Type B pancreatic cell (in vitro differentiated cells): ENCODE measurements at regions not wholly inside any gene's neighbourhood (a gene's known extent, or its start where the extent isn't known, plus 50 kb on each side); places are given as distances from the start of the nearest gene placed in this dataset.

Experiments used
- DNase-seq: peaks from one replicate; pipeline ENCODE4 v3.0.0; 2021; ENCODE audit warnings: mixed read lengths; ENCODE audit not compliant: unreplicated experiment; ENCODE audit errors: extremely low spot score
- H3K27ac Mint-ChIP-seq: 2 replicates; pipeline ENCODE4 v1.8.0; 2021; ENCODE audit warnings: mild to moderate bottlenecking, mixed read lengths
- H3K27me3 Mint-ChIP-seq: 2 replicates; pipeline ENCODE4 v1.8.0; 2021; ENCODE audit warnings: mixed read lengths
- H3K36me3 Mint-ChIP-seq: 2 replicates; pipeline ENCODE4 v1.8.0; 2021; ENCODE audit warnings: mixed read lengths
- H3K4me1 Mint-ChIP-seq: one replicate; pipeline ENCODE4 v1.8.0; 2021; ENCODE audit warnings: mixed read lengths; ENCODE audit not compliant: unreplicated experiment
- H3K4me3 Mint-ChIP-seq: 2 replicates; pipeline ENCODE4 v1.8.0; 2021; ENCODE audit warnings: mild to moderate bottlenecking, mixed read lengths
- H3K9me3 Mint-ChIP-seq: 2 replicates; pipeline ENCODE4 v1.8.0; 2021; ENCODE audit warnings: mixed read lengths
- CTCF ChIP-seq: fragments of 200-600 bp; sonication (generic); conservative IDR thresholded peaks from 2 replicates; pipeline ENCODE4 v1.5.0; 2021; ENCODE audit warnings: antibody characterized with exemption, mild to moderate bottlenecking

GRCh38 chr4:144903953-144904711, 193.9 kb downstream of the ANAPC10 start:
- Mint-ChIP-seq H3K27ac (no peak overlapping the region), H3K4me3 (no peak overlapping the region), H3K27me3 (no peaks in the 10 kb centered on the region), H3K4me1 (peaks cover 10% of the 10 kb centered on the region), H3K36me3 (no peaks in the 10 kb centered on the region), H3K9me3 (peaks cover 4% of the 10 kb centered on the region)
- no peak for TF ChIP-seq CTCF
- DNase-seq = no peak

GRCh38 chr4:144905286-144905685, 192.7 kb downstream of the ANAPC10 start:
- peaks cover 4% of the 10 kb centered on the region for H3K9me3 Mint-ChIP-seq
- no peaks in the 10 kb centered on the region for H3K27me3 Mint-ChIP-seq
- TF ChIP-seq CTCF = no peak
- no peak overlapping the region for H3K4me3 Mint-ChIP-seq
- no peak overlapping the region for H3K27ac Mint-ChIP-seq
- no peak for DNase-seq
- H3K36me3 Mint-ChIP-seq = no peaks in the 10 kb centered on the region
- peaks cover 10% of the 10 kb centered on the region for H3K4me1 Mint-ChIP-seq

- Mint-ChIP-seq H3K4me3 (no peak overlapping the region), H3K36me3 (no peaks in the 10 kb centered on the region), H3K27me3 (no peaks in the 10 kb centered on the region), H3K27ac (no peak overlapping the region), H3K4me1 (peaks cover 10% of the 10 kb centered on the region), H3K9me3 (peaks cover 2% of the 10 kb centered on the region)
- no peak for TF ChIP-seq CTCF
- no peak for DNase-seq
Measured at GRCh38 chr4:144906181-144906925, 191.6 kb downstream of the ANAPC10 start.

GRCh38 chr4:144910723-144911122, 187.3 kb downstream of the ANAPC10 start:
- Mint-ChIP-seq H3K4me1 (no peaks in the 10 kb centered on the region), H3K27me3 (no peaks in the 10 kb centered on the region), H3K27ac (no peak overlapping the region), H3K36me3 (no peaks in the 10 kb centered on the region), H3K9me3 (no peaks in the 10 kb centered on the region), H3K4me3 (no peak overlapping the region)
- TF ChIP-seq CTCF = no peak
- DNase-seq = no peak
